ENCODE measurements at regions not wholly inside any gene's neighbourhood (a gene's known extent, or its start where the extent isn't known, plus 50 kb on each side); places are given as distances from the start of the nearest gene placed in this dataset.

- DNase-seq, result no peak
Measured at GRCh38 chr4:22019676-22020075, 71.1 kb upstream of the KCNIP4 start.

GRCh38 chr4:22014222-22014741 is 65.7 kb upstream of the KCNIP4 start:
- DNase-seq, result no peak

- DNase-seq, result no peak
Measured at GRCh38 chr4:22003878-22004277, 55.3 kb upstream of the KCNIP4 start.
